Amniotic stem cell (primary cell): ENCODE measurements at regions not wholly inside any gene's neighbourhood (a gene's known extent, or its start where the extent isn't known, plus 50 kb on each side); places are given as distances from the start of the nearest gene placed in this dataset.

Experiments used
- DNase-seq: peaks from one replicate; lab custom pipeline; 2025; lab: John Stamatoyannopoulos, UW

- DNase-seq = no peak
These were observed 107.1 kb upstream of the BACH2 start for GRCh38 chr6:90403489-90404381.

- no peak for DNase-seq
These were observed 106.2 kb upstream of the BACH2 start for GRCh38 chr6:90402831-90403192.

GRCh38 chr6:90401933-90402830, 105.5 kb upstream of the BACH2 start:
- DNase-seq = no peak

- no peak for DNase-seq
These were observed 103.3 kb upstream of the BACH2 start for GRCh38 chr6:90399970-90400369.

GRCh38 chr6:90397929-90398674, 101.5 kb upstream of the BACH2 start:
- no peak for DNase-seq

GRCh38 chr6:90397047-90397446, 100.4 kb upstream of the BACH2 start:
- DNase-seq = no peak

- peak; percentile 17 for DNase-seq
These were observed 96.7 kb upstream of the BACH2 start for GRCh38 chr6:90393232-90393884.

GRCh38 chr6:90390379-90390778, 93.7 kb upstream of the BACH2 start:
- DNase-seq = no peak

- DNase-seq = no peak
These were observed 91.8 kb upstream of the BACH2 start for GRCh38 chr6:90388395-90388794.

GRCh38 chr6:90387826-90388225, 91.2 kb upstream of the BACH2 start:
- no peak for DNase-seq

- no peak for DNase-seq
These were observed 90.7 kb upstream of the BACH2 start for GRCh38 chr6:90387383-90387775.

- DNase-seq = no peak
These were observed 90.0 kb upstream of the BACH2 start for GRCh38 chr6:90386399-90387382.

- no peak for DNase-seq
These were observed 89.2 kb upstream of the BACH2 start for GRCh38 chr6:90385759-90386313.

- DNase-seq = no peak
These were observed 88.1 kb upstream of the BACH2 start for GRCh38 chr6:90384720-90385119.

GRCh38 chr6:90383196-90383822, 86.7 kb upstream of the BACH2 start:
- DNase-seq = no peak

- no peak for DNase-seq
These were observed 86.1 kb upstream of the BACH2 start for GRCh38 chr6:90382760-90383159.

GRCh38 chr6:90375681-90376439, 79.2 kb upstream of the BACH2 start:
- DNase-seq = peak; percentile 65

GRCh38 chr6:90374201-90374600, 77.6 kb upstream of the BACH2 start:
- DNase-seq = no peak

GRCh38 chr6:90372885-90373284, 76.2 kb upstream of the BACH2 start:
- DNase-seq = no peak
